Medulla oblongata (tissue), 1 donor: ENCODE measurements at regions not wholly inside any gene's neighbourhood (a gene's known extent, or its start where the extent isn't known, plus 50 kb on each side); places are given as distances from the start of the nearest gene placed in this dataset.

Source experiments
- DNase-seq: peaks from one replicate; pipeline ENCODE4 v3.0.0-alpha.2; 2015; ENCODE audit errors: extremely low spot score

DNA sequence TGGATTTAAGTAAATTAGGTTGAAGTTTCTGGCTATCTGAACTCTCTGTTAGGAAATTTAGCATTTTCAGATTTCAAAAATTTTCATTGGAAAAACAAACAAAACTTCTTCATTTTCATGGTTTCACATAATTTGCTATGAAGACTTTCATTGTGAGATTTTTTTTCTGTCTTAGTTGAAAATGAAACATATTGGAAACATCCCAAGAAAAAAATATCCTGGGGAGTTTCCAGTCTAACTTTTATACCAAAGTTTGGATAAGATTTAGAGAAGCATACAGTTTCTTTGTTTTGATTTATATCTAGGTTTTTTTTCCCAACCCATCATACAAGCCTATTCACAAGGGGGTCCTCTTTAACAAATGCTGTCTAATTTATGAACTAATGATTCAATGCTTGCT lies 300.5 kb upstream of the SEMA3A start:
- no peak for DNase-seq

DNA sequence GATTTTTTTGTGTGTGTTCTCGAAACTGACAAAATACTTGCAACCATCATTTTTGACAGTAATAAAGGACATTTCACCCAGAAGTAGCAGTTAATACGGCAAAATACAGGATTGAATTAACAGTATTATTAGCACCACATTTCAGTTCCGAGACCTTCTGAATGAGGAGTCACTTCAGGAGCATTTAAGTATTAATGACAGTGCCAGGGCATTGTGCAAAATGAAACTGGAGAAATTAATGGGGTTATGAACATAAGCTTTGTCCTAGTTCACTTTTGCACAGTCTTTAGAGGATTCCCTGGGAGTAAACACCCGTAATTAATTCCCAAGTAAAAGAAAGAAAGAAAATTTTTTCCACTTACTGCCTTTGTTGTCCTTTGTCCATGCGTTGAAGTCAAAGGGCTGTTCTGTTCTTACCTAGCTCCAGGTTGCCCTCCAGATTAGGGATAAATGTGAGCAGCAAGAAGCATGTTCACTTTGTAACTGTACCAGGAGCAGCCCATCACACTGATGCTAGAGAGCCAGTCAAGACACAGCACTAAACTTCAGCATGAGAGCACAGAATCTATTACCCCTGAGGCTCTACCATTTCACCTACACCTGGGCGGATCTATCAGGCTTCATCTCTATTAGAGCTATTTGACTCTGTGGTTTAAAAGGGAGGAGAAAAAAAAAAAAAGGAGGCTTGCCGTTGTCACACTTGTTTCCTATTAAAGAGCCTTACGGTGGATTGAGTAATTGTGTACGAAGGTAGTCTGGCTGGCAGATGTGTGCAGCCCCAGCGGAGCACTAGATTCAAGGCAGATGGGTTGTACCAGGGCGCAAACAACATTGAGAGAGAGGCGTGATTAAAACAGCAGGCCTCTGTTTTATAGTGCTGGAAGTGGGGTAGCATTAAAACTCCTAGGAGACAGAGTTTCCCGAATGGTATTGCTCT lies 297.8 kb upstream of the SEMA3A start:
- no peak for DNase-seq

DNA sequence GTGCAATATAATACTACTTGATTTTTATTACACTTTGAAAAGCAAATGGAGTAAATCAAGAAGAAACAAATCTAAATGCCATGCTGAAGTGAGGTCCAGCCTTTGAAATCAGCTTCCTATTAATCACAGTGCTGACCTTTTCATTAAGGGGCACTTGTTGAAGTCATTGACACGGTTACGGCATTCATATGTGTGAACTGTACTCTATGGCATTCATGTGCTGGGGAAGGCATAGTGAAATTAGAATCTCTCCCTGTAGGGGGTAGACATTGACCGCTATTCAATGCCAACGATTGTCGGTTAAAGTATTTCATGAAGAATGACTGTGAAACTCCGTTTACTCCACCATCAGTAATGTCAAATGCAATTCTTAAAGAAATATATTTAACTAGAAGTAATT lies 296.1 kb upstream of the SEMA3A start:
- peak; percentile 12 for DNase-seq

DNA sequence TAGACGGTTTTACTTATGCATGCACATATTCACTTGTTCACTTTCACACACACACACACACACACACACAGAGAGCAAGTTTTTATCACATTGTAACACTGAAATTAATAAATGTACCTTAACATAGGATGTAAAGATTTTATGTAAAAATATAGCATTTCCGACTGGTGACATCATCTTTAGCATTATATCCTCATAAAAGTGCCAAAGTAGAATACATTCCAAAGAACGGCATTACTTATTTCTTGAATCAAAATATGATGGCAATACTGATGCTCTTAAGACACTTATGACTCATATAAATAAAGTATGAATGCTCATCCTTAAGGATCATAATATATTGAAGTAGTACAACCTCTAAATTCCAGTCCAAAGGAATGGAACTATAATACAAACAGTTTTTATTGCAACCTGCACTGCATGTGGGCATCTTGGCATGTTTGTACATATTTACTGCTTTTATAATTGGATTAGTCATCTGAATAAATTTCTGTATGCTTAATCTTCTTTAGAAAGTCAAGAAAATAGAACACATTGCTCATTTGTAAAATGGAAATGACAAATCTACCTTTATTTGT lies 290.0 kb upstream of the SEMA3A start:
- no peak for DNase-seq

DNA sequence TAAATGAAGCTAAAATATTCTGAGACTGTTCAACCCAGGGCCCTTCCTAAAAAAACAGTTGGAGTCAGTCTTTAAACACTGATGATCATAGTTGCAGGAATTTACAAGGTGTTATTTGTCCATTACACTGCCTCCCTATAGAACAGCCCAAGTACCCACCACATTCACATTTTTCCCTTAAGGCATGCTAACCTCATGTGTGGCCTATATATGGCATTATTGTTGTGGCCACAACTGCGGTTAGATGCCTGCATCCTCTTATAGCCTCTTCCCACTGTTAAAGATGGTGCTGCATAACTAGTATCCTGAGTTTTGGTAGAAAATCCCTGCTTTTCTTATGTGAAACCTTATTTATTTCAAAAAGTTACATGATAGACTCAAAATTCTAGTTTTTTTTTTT lies 287.9 kb upstream of the SEMA3A start:
- no peak for DNase-seq

DNA sequence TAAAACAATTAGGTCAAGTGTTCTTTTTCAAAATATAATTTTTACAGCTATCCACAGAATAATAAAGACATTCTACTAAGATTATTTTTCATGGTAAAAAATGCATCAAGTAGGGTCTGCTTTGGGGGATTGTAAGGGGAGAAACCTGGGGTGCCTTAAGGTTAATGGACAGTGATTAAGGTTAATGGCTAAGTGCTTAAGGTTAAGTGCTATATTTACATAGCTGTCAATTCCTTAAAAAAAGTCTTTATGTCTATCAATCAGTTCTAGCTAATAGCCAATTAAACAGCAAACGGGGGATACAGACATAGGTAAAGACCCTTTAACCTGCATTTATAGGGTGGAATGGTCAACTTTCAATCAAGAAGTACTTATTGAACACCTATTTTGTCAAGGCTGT lies 284.5 kb upstream of the SEMA3A start:
- DNase-seq: no peak

DNA sequence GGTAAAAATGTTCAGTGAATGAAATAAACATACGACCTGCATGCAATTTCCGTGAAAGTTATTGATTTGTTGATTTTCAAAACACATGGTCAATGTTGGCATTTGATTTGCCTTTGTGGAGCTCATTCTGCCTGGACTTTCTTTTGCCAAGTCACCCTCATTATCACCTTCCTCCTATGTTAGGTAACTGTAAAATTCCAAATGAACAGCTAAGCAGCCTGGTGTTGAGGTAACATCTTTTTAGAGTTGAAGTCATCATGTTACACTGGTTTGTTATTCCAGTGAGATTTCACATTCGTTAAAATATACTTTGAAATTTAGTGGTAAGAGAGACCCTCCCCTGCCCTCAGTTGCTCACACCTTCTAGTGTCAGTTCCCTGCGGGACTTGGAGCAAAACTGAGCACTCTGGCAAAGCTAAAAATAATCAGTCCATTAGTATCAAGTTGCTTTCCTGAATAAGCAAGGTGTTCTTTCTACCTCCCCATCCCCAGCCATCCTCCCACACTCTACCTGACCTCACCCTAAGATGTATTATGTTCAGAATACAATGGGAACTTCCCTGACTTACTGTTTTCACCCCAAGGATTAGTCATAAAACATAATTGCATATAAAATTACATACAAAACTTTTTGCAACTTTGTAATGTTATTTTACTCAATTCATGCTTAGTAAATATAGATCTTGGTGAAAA lies 283.3 kb upstream of the SEMA3A start:
- DNase-seq: no peak

DNA sequence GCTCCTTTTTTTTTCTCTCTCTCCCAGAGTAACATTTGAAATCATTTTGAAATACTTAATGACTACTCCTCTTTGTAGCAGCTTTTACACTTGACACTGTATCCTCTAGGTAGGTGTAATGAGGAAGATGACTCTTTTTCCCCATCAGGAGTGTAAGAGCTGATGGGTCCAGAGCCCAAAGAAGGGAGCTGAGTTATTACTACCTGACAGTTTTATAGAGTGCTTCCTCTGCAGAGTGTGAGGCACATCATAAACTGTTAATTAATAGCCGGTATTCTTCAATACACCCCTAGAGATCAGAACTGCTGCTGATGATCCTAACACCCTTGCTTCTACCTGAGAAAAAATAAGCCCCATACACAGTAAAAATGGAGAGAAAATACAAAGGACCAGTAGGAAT lies 279.8 kb upstream of the SEMA3A start:
- no peak for DNase-seq

DNA sequence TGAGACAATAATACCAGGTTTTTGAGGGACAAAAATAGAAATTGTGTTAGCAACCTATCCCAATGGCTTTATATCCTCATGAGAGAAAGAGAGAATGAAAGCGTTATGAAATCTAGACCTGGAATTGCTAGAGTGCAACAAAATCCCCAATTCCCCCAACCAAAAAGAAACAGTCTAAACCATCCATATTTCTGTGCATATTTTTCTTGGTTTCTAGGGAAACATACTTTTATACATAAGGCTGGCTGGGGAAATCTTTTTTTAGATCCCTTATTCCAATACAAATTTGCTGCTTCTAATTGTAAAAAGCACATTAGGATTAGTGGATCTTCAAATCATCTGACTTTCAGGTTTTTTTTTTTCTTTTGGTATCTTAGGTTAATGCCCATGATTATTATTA lies 277.0 kb upstream of the SEMA3A start:
- DNase-seq: no peak

DNA sequence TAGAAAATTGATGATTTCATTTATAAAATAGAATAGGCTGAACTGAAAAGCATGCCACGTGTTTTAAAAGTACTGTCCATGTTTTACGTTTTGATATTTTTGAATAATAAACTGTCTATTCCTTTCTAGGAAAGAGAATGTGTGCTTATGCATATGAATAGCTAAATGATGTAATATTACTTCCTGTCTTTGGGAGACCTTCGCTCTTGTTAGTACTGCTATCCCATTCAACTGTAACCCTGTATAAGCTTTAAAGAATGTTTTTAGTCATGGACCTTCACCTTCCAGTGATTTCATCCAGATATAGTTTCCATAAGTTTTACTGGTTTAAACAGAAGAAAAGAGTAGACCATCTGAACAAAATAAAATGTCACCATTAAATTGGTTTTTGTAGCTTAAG lies 274.4 kb upstream of the SEMA3A start:
- no peak for DNase-seq

DNA sequence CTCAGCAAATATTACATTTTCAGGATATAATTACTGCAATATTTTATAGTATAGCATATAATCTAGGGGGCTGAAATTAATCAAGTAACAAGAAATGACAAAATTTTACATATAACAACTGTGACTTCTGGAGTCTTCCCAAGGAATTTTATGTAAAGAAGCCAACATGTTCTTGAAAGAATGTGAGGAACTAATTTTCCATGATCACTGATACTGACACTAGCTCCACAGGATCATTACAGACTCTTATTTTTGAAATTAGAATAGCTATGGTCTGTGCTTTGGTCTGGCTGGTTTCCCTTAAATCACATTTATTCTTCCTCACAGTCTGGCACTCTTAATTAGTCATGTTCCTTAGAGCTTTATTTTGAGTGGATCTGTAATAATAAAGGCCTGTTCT lies 267.7 kb upstream of the SEMA3A start:
- DNase-seq: no peak

DNA sequence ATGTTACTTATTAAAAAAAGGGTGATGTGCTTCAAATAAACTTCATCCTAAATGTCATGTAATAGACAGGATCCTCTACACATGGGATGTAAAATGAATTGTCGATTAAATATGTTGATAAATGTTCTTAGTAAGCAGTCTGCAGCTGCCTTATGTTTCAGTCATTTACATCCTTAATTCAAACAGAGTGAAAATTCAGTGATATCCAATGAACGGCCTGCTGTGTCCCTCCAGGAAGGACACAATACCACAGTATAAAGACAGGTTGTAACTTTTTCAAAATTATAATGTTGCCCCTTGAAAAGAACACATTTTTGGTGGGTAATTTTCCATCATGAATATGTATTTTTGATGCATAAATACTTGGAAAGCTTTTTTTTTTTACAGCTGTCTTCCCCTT lies 266.5 kb upstream of the SEMA3A start:
- no peak for DNase-seq

DNA sequence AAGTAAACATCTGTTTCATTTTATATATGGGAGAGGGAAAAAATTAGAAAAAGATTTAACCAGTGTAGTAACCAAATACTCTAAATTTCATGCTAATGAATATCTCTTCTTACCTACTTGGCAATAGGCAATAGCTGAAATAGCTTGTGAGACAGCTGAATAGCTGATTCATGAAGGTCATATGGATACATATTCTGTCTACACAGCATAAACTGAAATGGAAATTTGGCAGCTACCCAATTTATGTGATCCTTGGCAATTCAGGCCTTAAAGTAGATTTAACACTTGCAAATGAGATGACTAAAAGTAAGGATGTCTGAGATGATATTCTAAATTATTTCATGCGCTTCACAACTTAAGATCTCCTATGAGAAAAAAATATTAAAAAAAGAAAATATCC lies 261.2 kb upstream of the SEMA3A start:
- no peak for DNase-seq

DNA sequence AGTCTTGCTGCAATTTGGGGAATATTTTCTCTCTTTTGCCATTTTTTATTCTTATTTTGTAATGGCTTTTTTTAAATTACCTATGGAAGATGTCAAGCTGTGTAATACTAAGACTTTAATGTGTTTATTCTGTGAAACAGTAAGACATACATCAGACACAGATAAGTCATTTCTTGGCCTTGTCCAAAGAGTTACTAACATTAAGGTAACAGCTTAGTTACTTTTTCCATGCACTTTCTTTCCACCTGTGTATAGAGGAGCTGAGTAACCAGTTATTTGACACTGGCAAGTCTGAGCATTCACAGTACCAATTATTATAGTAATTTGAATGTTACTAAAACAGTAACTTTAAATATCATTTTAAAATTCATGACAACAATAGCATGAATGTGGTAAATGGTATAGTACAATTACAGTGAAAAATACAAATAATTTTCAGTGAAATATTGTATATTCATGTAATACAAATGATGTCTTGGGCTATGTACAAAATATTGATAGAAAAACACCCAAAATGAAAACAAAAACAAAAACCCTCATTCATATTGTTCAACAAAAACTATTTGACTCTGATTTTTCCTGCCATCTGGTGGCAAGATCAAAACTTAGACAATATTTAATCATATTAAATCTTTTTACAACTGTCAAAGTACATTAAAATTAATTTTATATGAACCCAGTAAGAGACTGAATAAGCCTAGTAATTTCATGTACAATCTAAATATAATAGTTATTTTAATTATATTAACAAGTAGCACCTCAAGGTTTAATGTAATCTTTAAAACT lies 259.8 kb upstream of the SEMA3A start:
- DNase-seq: no peak

DNA sequence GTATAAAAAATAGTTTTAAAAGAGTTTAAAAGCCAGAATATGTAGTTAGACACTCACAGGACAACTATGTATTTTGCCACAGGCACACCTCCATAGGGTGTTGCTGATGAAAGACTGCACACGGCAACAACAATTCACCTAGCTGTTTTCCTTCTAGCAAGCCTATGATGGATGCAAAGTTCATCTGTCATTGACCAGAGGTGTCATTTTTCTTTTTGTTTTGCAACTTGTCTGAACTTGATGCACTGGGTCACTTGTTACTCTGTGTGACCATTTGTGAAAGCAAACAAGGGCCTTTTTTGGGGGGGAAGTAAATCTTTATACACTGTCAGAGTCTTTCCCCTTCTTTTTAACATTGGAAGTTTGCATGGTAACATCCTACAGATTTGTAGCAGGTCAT lies 258.0 kb upstream of the SEMA3A start:
- no peak for DNase-seq

DNA sequence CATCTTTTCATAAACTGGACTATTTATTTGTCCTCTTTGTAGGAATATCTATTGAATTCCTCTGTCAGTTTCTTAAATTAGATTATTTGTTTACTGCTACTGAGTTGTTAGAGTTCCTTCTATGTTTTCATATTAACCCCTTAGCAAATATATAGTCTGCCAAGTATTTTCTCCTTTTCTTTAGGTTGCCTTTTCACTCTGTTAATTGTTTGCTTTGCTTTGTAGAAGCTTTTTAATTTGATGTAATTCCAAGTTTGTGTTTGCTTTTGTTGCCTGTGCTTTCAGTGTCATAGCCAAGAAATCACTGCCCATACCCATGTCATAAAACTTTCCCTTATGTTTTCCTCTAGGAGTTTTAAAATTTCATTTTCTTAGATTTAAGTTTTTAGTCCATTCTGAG lies 256.2 kb upstream of the SEMA3A start:
- DNase-seq: no peak

DNA sequence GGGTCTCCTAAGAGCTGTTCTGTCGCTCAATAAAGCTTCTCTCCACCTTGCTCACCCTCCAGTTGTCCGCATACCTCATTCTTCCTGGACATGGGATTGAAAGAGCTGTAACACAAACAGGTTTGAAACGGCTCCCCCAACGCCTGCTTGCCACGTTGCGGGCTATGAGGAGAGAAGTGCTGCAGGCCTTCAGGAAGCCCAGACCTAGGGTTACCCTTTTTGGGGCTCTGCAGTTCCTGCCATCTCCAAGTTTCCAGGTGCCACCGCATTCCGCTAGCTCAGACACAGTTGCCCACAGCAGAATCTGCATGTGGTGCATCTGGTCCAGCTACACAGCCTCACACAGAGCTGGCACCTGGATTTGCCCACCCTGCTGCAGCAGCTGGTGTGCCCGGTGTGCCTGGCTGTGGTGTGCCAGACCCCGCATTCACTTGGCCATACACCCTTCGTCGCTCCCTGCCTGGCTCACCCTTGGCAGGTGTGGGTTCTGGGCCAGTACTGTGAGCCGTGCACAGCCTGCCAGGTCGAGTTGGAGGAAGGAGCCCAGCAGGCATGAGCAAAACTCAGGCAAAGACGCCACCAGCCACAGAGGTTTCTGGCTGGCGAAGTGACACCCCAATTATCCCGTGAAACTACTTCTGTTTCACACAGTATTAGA lies 253.2 kb upstream of the SEMA3A start:
- DNase-seq: no peak

DNA sequence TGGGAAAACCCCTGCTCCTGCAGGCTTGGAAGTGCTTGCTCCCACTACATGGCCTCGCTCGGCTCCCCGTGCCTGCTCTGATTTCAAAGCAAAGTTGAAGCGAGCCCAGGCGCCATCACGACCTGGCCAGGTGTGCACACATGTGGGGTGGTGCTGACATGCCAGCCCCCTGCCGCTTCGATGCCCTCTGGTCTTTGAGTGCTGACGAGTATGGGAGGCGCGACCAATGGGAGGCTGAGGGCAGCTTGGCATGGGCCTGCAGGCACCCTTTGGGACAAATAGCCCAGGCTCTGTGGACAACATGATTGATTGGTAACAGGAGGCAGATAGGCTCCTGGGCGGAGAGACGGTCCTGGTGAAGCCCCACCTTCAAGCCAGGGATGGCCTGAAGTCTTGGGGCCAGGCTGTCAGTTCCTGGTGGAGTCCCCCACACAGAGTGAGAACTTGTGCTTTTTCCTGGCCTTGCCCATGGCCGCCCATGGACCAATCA lies 252.4 kb upstream of the SEMA3A start:
- no peak for DNase-seq

DNA sequence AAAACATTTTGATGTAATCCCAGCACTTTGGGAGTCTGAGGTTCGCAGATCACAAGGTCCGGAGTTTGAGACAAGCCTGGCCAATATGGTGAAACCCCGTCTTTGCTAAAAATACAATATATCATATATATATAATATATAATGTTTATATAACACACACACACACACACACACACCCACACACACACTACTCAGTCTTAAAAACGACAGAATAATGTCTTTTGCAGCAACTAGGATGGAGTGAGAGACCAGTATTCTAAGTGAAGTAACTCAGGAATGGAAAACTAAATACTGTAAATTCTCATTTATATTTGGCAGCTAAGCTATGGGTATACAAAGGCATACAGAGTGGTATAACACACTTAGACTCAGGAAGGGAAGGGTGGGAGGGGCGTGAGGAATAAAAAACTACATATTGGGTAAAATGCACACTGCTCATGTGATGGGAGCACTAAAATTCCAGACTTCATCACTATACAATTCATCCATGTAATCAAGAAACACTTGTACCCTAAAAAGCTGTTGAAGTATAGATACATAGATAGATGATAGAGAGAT lies 231.2 kb upstream of the SEMA3A start:
- no peak for DNase-seq

DNA sequence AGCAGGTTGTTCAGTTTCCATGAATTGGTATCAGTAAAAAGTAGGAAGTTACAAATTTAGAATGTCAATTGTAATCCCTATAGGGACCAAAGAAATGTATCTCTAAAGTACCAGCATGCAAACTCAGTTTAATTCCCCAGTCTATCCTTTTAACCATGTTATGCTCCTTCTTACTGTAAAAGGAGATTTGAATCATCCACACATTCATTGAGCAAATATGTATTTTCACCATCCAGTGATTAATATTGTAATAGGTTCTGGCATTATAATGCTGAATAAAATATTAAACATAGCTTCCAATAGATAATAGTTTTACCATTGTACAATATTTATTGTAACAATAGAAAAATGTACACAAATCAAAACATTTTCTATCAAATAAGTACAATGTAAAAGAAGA lies 228.2 kb upstream of the SEMA3A start:
- DNase-seq: no peak
